ENCODE measurements at regions not wholly inside any gene's neighbourhood (a gene's known extent, or its start where the extent isn't known, plus 50 kb on each side); places are given as distances from the start of the nearest gene placed in this dataset.

DNA sequence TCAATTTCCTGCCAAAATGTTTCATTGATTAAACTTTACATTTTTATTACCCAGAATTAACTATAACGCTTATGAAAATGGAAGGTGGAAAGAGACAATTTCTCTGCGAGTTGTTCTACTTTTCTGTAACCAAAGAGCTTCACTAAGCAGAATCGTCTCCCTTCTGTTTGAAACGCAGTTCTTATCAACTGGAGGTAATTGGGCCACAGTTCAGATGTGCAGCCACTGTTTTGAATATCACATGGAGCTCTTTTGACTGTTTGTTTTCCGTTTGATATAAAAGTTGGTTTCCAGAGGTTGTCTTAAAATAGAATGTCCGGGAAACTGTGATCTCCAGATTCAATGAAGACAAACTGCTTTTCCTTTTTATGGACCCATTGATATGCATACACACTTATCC lies 183.3 kb upstream of the SEL1L start:
- TF ChIP-seq, protein P1, sequence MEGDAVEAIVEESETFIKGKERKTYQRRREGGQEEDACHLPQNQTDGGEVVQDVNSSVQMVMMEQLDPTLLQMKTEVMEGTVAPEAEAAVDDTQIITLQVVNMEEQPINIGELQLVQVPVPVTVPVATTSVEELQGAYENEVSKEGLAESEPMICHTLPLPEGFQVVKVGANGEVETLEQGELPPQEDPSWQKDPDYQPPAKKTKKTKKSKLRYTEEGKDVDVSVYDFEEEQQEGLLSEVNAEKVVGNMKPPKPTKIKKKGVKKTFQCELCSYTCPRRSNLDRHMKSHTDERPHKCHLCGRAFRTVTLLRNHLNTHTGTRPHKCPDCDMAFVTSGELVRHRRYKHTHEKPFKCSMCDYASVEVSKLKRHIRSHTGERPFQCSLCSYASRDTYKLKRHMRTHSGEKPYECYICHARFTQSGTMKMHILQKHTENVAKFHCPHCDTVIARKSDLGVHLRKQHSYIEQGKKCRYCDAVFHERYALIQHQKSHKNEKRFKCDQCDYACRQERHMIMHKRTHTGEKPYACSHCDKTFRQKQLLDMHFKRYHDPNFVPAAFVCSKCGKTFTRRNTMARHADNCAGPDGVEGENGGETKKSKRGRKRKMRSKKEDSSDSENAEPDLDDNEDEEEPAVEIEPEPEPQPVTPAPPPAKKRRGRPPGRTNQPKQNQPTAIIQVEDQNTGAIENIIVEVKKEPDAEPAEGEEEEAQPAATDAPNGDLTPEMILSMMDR (IDR thresholded peaks at IDR 0.05; ENCODE audit: borderline replicate concordance, extremely low read depth, low read length, poor library complexity, severe bottlenecking) = no peak
- TF ChIP-seq EZH2 (IDR thresholded peaks at IDR 0.05; ENCODE audit: borderline replicate concordance, low read depth, low read length, severe bottlenecking) = no peak

All from DND-41 (cell line).